ENCODE measurements at regions not wholly inside any gene's neighbourhood (a gene's known extent, or its start where the extent isn't known, plus 50 kb on each side); places are given as distances from the start of the nearest gene placed in this dataset.

GRCh38 chr3:110492876-110493275, 578.7 kb upstream of the NECTIN3 start:
- WGBS (ENCODE audit: insufficient coverage) = 91% methylated on average over 1 of the region's 2 CpGs
- no peak overlapping the region for H3K4me3 Mint-ChIP-seq
- Histone ChIP-seq H3K27ac (ENCODE audit: low read length) (no peak overlapping the region), H3K4me1 (ENCODE audit: control insufficient read depth, insufficient read depth, low read length) (no peaks in the 10 kb centered on the region), H3K36me3 (ENCODE audit: control insufficient read depth, insufficient read depth, low read length) (no peaks in the 10 kb centered on the region), H3K9me3 (ENCODE audit: control insufficient read depth, insufficient read depth, low read length) (no peaks in the 10 kb centered on the region), H3K4me3 (ENCODE audit: low read length) (no peak overlapping the region), H3K27me3 (ENCODE audit: control insufficient read depth, insufficient read depth, low read length) (no peaks in the 10 kb centered on the region)
- H3K27me3 Mint-ChIP-seq (ENCODE audit: low read depth in 2 of 2) = no peaks in the 10 kb centered on the region
- peaks cover 12 to 17% of the 10 kb centered on the region in 2 donors for H3K9me3 Mint-ChIP-seq
- DNase-seq = no peak
- TF ChIP-seq CTCF (IDR thresholded peaks at IDR 0.05) = no peak
- no peak for ATAC-seq
- H3K4me1 Mint-ChIP-seq = no peaks in the 10 kb centered on the region
- peaks cover 5% of the 10 kb centered on the region for H3K36me3 Mint-ChIP-seq
- no peak overlapping the region for H3K27ac Mint-ChIP-seq
- intact Hi-C loops (cut with micrococcal nuclease) = no loop called here

- intact Hi-C loops (cut with micrococcal nuclease) = no loop called here
- Histone ChIP-seq H3K27me3 (ENCODE audit: control insufficient read depth, insufficient read depth, low read length) (no peaks in the 10 kb centered on the region), H3K4me1 (ENCODE audit: control insufficient read depth, insufficient read depth, low read length) (no peaks in the 10 kb centered on the region), H3K36me3 (ENCODE audit: control insufficient read depth, insufficient read depth, low read length) (no peaks in the 10 kb centered on the region), H3K27ac (ENCODE audit: low read length) (no peak overlapping the region), H3K9me3 (ENCODE audit: control insufficient read depth, insufficient read depth, low read length) (no peaks in the 10 kb centered on the region), H3K4me3 (ENCODE audit: low read length) (no peak overlapping the region)
- no peak for DNase-seq
- no peaks in the 10 kb centered on the region for H3K36me3 Mint-ChIP-seq
- H3K27me3 Mint-ChIP-seq (ENCODE audit: low read depth in 2 of 2) = no peaks in the 10 kb centered on the region
- H3K9me3 Mint-ChIP-seq = peaks cover 11 to 18% of the 10 kb centered on the region in 2 donors
- H3K27ac Mint-ChIP-seq = no peak overlapping the region
- no peaks in the 10 kb centered on the region for H3K4me1 Mint-ChIP-seq
- no peak for TF ChIP-seq CTCF (IDR thresholded peaks at IDR 0.05)
- ATAC-seq = no peak
- no peak overlapping the region for H3K4me3 Mint-ChIP-seq
Measured at GRCh38 chr3:110493438-110494092, 578.1 kb upstream of the NECTIN3 start.

- TF ChIP-seq CTCF (IDR thresholded peaks at IDR 0.05) = no peak
- no peaks in the 10 kb centered on the region for H3K36me3 Mint-ChIP-seq
- H3K4me1 ChIP-seq (ENCODE audit: control insufficient read depth, insufficient read depth, low read length) = no peaks in the 10 kb centered on the region
- ATAC-seq (no peak), DNase-seq (no peak)
- H3K9me3 ChIP-seq (ENCODE audit: control insufficient read depth, insufficient read depth, low read length) = no peaks in the 10 kb centered on the region
- H3K4me3 Mint-ChIP-seq = no peak overlapping the region
- no peak overlapping the region for H3K27ac ChIP-seq (ENCODE audit: low read length)
- H3K9me3 Mint-ChIP-seq = peaks cover 13 to 15% of the 10 kb centered on the region in 2 donors
- no peaks in the 10 kb centered on the region for H3K27me3 ChIP-seq (ENCODE audit: control insufficient read depth, insufficient read depth, low read length)
- no peaks in the 10 kb centered on the region for H3K27me3 Mint-ChIP-seq (ENCODE audit: low read depth in 2 of 2)
- WGBS (ENCODE audit: insufficient coverage) = no CpG with 5 or more reads among the region's 1 CpG
- no peak overlapping the region for H3K27ac Mint-ChIP-seq
- H3K36me3 ChIP-seq (ENCODE audit: control insufficient read depth, insufficient read depth, low read length) = no peaks in the 10 kb centered on the region
- intact Hi-C loops (cut with micrococcal nuclease) = no loop called here
- H3K4me1 Mint-ChIP-seq = no peaks in the 10 kb centered on the region
- H3K4me3 ChIP-seq (ENCODE audit: low read length) = no peak overlapping the region
Measured at GRCh38 chr3:110494093-110494490, 577.5 kb upstream of the NECTIN3 start.

- no peaks in the 10 kb centered on the region for H3K27me3 ChIP-seq (ENCODE audit: control insufficient read depth, insufficient read depth, low read length)
- no peak for TF ChIP-seq CTCF (IDR thresholded peaks at IDR 0.05)
- Mint-ChIP-seq H3K9me3 (peaks cover 15 to 16% of the 10 kb centered on the region in 2 donors), H3K36me3 (no peaks in the 10 kb centered on the region), H3K27ac (no peak overlapping the region), H3K4me3 (no peak overlapping the region), H3K27me3 (ENCODE audit: low read depth in 2 of 2) (no peaks in the 10 kb centered on the region), H3K4me1 (no peaks in the 10 kb centered on the region)
- H3K9me3 ChIP-seq (ENCODE audit: control insufficient read depth, insufficient read depth, low read length) = no peaks in the 10 kb centered on the region
- H3K4me1 ChIP-seq (ENCODE audit: control insufficient read depth, insufficient read depth, low read length) = no peaks in the 10 kb centered on the region
- 82% methylated on average over 8 of the region's 8 CpGs for WGBS (ENCODE audit: insufficient coverage)
- ATAC-seq (no peak), DNase-seq (no peak)
- H3K27ac ChIP-seq (ENCODE audit: low read length) = no peak overlapping the region
- intact Hi-C loops (cut with micrococcal nuclease) = no loop called here
- H3K36me3 ChIP-seq (ENCODE audit: control insufficient read depth, insufficient read depth, low read length) = no peaks in the 10 kb centered on the region
- no peak overlapping the region for H3K4me3 ChIP-seq (ENCODE audit: low read length)
Measured at GRCh38 chr3:110494728-110495127, 576.9 kb upstream of the NECTIN3 start.
